ENCODE measurements at regions not wholly inside any gene's neighbourhood (a gene's known extent, or its start where the extent isn't known, plus 50 kb on each side); places are given as distances from the start of the nearest gene placed in this dataset.
A peak's percentile ranks its signal among the peaks of the same experiment; 100 is the strongest.

- intact Hi-C loops (cut with DNase I) = no loop called here
- Histone ChIP-seq H3K9me3 (no peaks in the 10 kb centered on the region), H3K4me3 (no peak overlapping the region), H3K4me1 (no peaks in the 10 kb centered on the region), H3K36me3 (no peaks in the 10 kb centered on the region), H3K27me3 (no peaks in the 10 kb centered on the region), H3K27ac (no peak overlapping the region)
- no peak for ATAC-seq
- TF ChIP-seq POLR2A (IDR thresholded peaks at IDR 0.05) = no peak
- no peak for TF ChIP-seq CTCF (IDR thresholded peaks at IDR 0.05)
- no peak for DNase-seq
- 63% methylated on average over 1 of the region's 1 CpG for WGBS (ENCODE audit: insufficient coverage, low coverage, low lambda C conversion rate, missing lambda C conversion rate)
Observed at GRCh38 chr11:23551706-23552105, 691.4 kb upstream of the CCDC179 start.

GRCh38 chr11:23554002-23554401 is 693.7 kb upstream of the CCDC179 start:
- intact Hi-C loops (cut with DNase I) = no loop called here

GRCh38 chr11:23555085-23555484 is 694.8 kb upstream of the CCDC179 start:
- Histone ChIP-seq H3K4me1 (no peaks in the 10 kb centered on the region), H3K27ac (no peak overlapping the region), H3K4me3 (no peak overlapping the region), H3K27me3 (no peaks in the 10 kb centered on the region), H3K36me3 (no peaks in the 10 kb centered on the region), H3K9me3 (no peaks in the 10 kb centered on the region)
- ATAC-seq (no peak), DNase-seq (no peak)
- intact Hi-C loops (cut with DNase I) = no loop called here
- 88% methylated on average over 1 of the region's 1 CpG for WGBS (ENCODE audit: insufficient coverage, low coverage, low lambda C conversion rate, missing lambda C conversion rate)
- TF ChIP-seq POLR2A (IDR thresholded peaks at IDR 0.05) (no peak), CTCF (IDR thresholded peaks at IDR 0.05) (no peak)

More at GRCh38 chr11:23554002-23554401, 693.7 kb upstream of the CCDC179 start:
- TF ChIP-seq POLR2A (IDR thresholded peaks at IDR 0.05) (no peak), CTCF (IDR thresholded peaks at IDR 0.05) (peak in 2 of 4 donors; percentile 14 to 32)
- Histone ChIP-seq H3K4me3 (no peak overlapping the region), H3K27me3 (no peaks in the 10 kb centered on the region), H3K36me3 (no peaks in the 10 kb centered on the region), H3K4me1 (no peaks in the 10 kb centered on the region), H3K27ac (no peak overlapping the region), H3K9me3 (no peaks in the 10 kb centered on the region)
- WGBS (ENCODE audit: insufficient coverage, low coverage, low lambda C conversion rate, missing lambda C conversion rate) = 45% methylated on average over 1 of the region's 1 CpG
- DNase-seq (no peak), ATAC-seq (peak in 1 of 4 donors; percentile 30)

DNA sequence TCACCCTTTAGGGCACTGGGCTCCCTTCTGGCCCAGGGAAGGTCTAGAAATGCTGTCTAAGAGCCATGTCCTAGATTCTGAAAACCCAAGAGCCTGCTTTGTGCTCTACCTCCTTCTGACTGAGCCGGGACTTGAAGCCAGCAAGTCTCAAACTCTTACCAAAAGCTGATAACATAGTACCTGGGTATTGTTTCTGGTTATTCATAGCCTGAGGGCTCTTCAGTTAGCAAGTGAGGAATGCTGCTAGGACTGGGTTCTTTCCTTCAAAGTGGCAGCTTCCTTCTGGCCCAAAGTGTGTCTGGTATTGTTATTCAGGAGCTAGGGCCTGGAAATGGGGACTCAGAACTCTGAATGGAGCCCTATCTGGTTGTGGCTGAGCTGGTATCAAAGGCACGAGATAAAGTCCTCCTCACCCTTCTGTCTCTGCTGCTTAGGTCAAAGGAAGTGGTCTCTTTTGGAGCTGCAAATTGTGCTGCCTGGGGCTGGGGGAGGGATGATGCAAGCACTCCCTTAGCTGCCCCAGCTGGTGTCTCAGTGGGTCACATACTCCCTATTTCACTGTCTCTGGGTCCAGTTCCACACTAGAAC is 696.0 kb upstream of the CCDC179 start:
- H3K4me1 ChIP-seq = no peaks in the 10 kb centered on the region
- H3K27ac ChIP-seq = no peak overlapping the region
- TF ChIP-seq CTCF (IDR thresholded peaks at IDR 0.05) = no peak
- no peak for TF ChIP-seq POLR2A (IDR thresholded peaks at IDR 0.05)
- intact Hi-C loops (cut with DNase I) = no loop called here
- H3K4me3 ChIP-seq = no peak overlapping the region
- no peaks in the 10 kb centered on the region for H3K27me3 ChIP-seq
- DNase-seq = no peak
- H3K36me3 ChIP-seq = no peaks in the 10 kb centered on the region
- no peak for ATAC-seq
- H3K9me3 ChIP-seq = no peaks in the 10 kb centered on the region
- 58% methylated on average over 2 of the region's 2 CpGs for WGBS (ENCODE audit: insufficient coverage, low coverage, low lambda C conversion rate, missing lambda C conversion rate)

GRCh38 chr11:23563591-23563990 is 703.3 kb upstream of the CCDC179 start:
- DNase-seq (no peak), ATAC-seq (no peak)
- Histone ChIP-seq H3K4me1 (no peaks in the 10 kb centered on the region), H3K36me3 (no peaks in the 10 kb centered on the region), H3K27me3 (no peaks in the 10 kb centered on the region), H3K27ac (no peak overlapping the region), H3K4me3 (no peak overlapping the region), H3K9me3 (no peaks in the 10 kb centered on the region)
- no peak for TF ChIP-seq CTCF (IDR thresholded peaks at IDR 0.05)
- no peak for TF ChIP-seq POLR2A (IDR thresholded peaks at IDR 0.05)
- intact Hi-C loops (cut with DNase I) = no loop called here
